ENCODE measurements at regions not wholly inside any gene's neighbourhood (a gene's known extent, or its start where the extent isn't known, plus 50 kb on each side); places are given as distances from the start of the nearest gene placed in this dataset.

DNA sequence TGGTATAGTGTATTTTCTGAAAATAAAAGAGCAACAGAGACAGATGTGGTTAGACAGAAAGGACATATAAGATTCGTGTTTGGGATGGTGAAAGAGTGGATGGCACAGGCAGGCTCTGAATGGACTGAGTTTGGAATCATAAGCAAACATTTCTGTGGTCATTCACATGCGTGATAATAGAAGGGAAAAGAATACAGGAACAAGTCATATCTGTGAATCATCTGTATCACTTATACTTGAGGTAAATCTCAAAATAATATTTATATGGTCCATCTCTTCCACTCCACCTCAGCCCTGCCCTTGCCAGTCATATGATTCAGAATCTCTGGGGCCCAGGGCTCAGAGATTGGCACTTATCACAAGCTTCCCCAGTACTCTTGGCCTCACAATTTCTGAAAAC, 535.1 kb downstream of the BCKDHB start (continued):
- TF ChIP-seq POLR2AphosphoS5 (IDR thresholded peaks at IDR 0.05; ENCODE audit: low read depth, low read length) (no peak), CHD2 (IDR thresholded peaks at IDR 0.05; ENCODE audit: low read length) (no peak)

Measured in H1 (cell line).